Middle frontal gyrus (tissue), 1 donor: ENCODE measurements at regions not wholly inside any gene's neighbourhood (a gene's known extent, or its start where the extent isn't known, plus 50 kb on each side); places are given as distances from the start of the nearest gene placed in this dataset.
"Not testable (repeated sequence)": the region's sequence is repeated elsewhere in the genome, so short reads cannot be mapped to it uniquely, and the experiment has no call there.

ENCODE experiments used
- DNase-seq: peaks from one replicate; pipeline ENCODE4 v3.0.0-alpha.2; 2015; ENCODE audit warnings: low spot score; ENCODE audit errors: extremely low spot score

- no peak for DNase-seq
Observed at GRCh38 chr1:81545734-81546133, 255.0 kb upstream of the ADGRL2 start.

GRCh38 chr1:81543764-81544163 lies 257.0 kb upstream of the ADGRL2 start:
- DNase-seq: no peak

- DNase-seq: no peak
Observed at GRCh38 chr1:81542196-81542595, 258.5 kb upstream of the ADGRL2 start.

- no peak for DNase-seq
Observed at GRCh38 chr1:81540216-81540615, 260.5 kb upstream of the ADGRL2 start.

- no peak for DNase-seq
Observed at GRCh38 chr1:81529014-81529413, 271.7 kb upstream of the ADGRL2 start.

GRCh38 chr1:81525085-81525484 lies 275.6 kb upstream of the ADGRL2 start:
- no peak for DNase-seq

GRCh38 chr1:81519987-81520386 lies 280.7 kb upstream of the ADGRL2 start:
- DNase-seq: no peak

- DNase-seq: no peak
Observed at GRCh38 chr1:81517987-81518386, 282.7 kb upstream of the ADGRL2 start.

- no peak for DNase-seq
Observed at GRCh38 chr1:81513796-81514354, 286.9 kb upstream of the ADGRL2 start.

- DNase-seq: no peak
Observed at GRCh38 chr1:81512252-81513003, 288.3 kb upstream of the ADGRL2 start.

- DNase-seq: no peak
Observed at GRCh38 chr1:81511281-81511680, 289.5 kb upstream of the ADGRL2 start.

GRCh38 chr1:81510701-81511100 lies 290.0 kb upstream of the ADGRL2 start:
- no peak for DNase-seq

- no peak for DNase-seq
Observed at GRCh38 chr1:81509594-81509993, 291.1 kb upstream of the ADGRL2 start.

- no peak for DNase-seq
Observed at GRCh38 chr1:81506699-81507098, 294.0 kb upstream of the ADGRL2 start.

- DNase-seq: no peak
Observed at GRCh38 chr1:81505831-81506230, 294.9 kb upstream of the ADGRL2 start.

GRCh38 chr1:81504820-81505219 lies 295.9 kb upstream of the ADGRL2 start:
- DNase-seq: not testable (repeated sequence)

- DNase-seq: not testable (repeated sequence)
Observed at GRCh38 chr1:81502705-81503104, 298.0 kb upstream of the ADGRL2 start.

GRCh38 chr1:81501485-81501884 lies 299.2 kb upstream of the ADGRL2 start:
- DNase-seq: not testable (repeated sequence)

GRCh38 chr1:81499487-81499886 lies 301.2 kb upstream of the ADGRL2 start:
- DNase-seq: no peak

- DNase-seq: no peak
Observed at GRCh38 chr1:81498471-81499462, 302.0 kb upstream of the ADGRL2 start.

- no peak for DNase-seq
Observed at GRCh38 chr1:81496349-81496748, 304.4 kb upstream of the ADGRL2 start.
